Hepatocyte (in vitro differentiated cells): ENCODE measurements at regions not wholly inside any gene's neighbourhood (a gene's known extent, or its start where the extent isn't known, plus 50 kb on each side); places are given as distances from the start of the nearest gene placed in this dataset.

Source experiments
- CTCF ChIP-seq: fragments of 200-600 bp; sonication (generic); IDR thresholded peaks from 2 replicates; pipeline ENCODE4 v1.5.1; 2016; ENCODE audit warnings: antibody characterized with exemption, mild to moderate bottlenecking; ENCODE audit not compliant: poor library complexity
- EZH2 ChIP-seq: fragments of 200-600 bp; sonication (generic); IDR thresholded peaks from 2 replicates; pipeline ENCODE4 v1.6.1; 2016; ENCODE audit warnings: antibody characterized with exemption, mild to moderate bottlenecking, borderline replicate concordance

DNA sequence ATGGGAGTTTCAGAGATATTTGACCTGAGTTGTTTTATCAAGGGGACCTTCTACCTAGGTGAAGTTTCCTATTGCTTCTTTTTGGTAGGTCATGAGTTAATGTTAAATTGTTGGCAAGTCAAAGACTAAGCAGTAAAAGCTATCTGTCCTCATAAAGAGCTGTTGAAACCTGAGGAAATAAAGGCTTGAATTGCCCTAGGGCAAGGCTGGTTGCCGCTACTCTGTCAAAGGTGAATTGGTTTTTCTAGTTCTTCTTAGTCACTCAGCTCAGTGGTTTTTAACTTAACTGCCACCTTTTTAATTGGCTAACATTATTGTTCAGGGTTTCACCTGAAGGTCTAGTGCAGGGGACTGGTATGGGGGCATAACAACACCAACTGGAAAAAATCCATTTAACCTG, 441.6 kb upstream of the FBXO33 start:
- TF ChIP-seq CTCF = no peak
- TF ChIP-seq EZH2 = no peak
